ENCODE measurements at regions not wholly inside any gene's neighbourhood (a gene's known extent, or its start where the extent isn't known, plus 50 kb on each side); places are given as distances from the start of the nearest gene placed in this dataset.

DNA sequence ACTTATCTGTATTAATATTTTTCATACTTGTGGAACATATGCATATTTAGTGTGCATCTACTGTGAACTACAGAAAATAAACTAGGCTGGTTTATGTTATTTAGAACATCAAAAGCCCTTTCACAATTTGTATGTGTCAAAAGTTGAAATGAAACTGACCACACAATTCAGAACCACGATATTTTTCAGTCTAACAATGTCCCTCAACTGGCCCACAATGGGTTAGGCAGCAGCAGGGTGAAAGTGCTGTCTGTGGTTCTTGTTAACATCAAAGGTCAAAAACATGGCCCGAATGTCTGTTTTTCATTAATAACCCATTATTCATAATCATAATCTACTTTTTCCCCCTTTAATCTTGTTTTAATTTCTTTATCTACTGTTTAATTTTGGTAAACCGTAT, 559.9 kb upstream of the ATP2B1 start:
- no peaks in the 10 kb centered on the region for H3K9me3 ChIP-seq (replicated peaks; ENCODE audit: control insufficient read depth, insufficient read depth, low read length)
- H3K9me1 ChIP-seq (replicated peaks; ENCODE audit: control insufficient read depth, extremely low read depth, insufficient read depth, low read length), result no peaks in the 10 kb centered on the region
- no peaks in the 10 kb centered on the region for H3K36me3 ChIP-seq (ENCODE audit: control insufficient read depth in 2 of 2, extremely low read depth in 1 of 2, insufficient read depth in 2 of 2, low read length in 2 of 2)
- ChIA-PET CTCF (no interaction called here), POLR2A (no interaction called here)
- dilution Hi-C loops (cut with MboI; ENCODE audit: extremely low pct_ligation_motif_present, low sequenced_read_pairs), result no loop called here
- H3K4me3 ChIP-seq (replicated peaks in 1 of 3; ENCODE audit: insufficient read depth in 1 of 3, low read depth in 1 of 3, low read length in 3 of 3), result no peak overlapping the region
- no peak for DNase-seq (ENCODE audit: low read depth, low spot score)
- FAIRE-seq, result no peak
- BruUV-seq (replicated peaks), result no TSS peak
- no peak overlapping the region for H3K27ac ChIP-seq (ENCODE audit: insufficient read depth, low read depth, low read length)
- intact Hi-C loops (cut with micrococcal nuclease), result no loop called here
- no peaks in the 10 kb centered on the region for H3K4me1 ChIP-seq (ENCODE audit: control insufficient read depth, extremely low read depth, insufficient read depth, low read length)
- TF ChIP-seq POLR2A (IDR thresholded peaks at IDR 0.05; ENCODE audit: low read depth, low read length) (no peak), EZH2 (IDR thresholded peaks at IDR 0.05; ENCODE audit: borderline replicate concordance, low read depth, low read length, severe bottlenecking) (no peak), JUN (IDR thresholded peaks at IDR 0.05; ENCODE audit: borderline replicate concordance, insufficient read depth, insufficient read length, low read depth) (no peak), MYC (IDR thresholded peaks at IDR 0.05; ENCODE audit: low read depth, low read length) (no peak), FOS (IDR thresholded peaks at IDR 0.05; ENCODE audit: borderline replicate concordance, insufficient read depth, low read length) (no peak), POLR2AphosphoS5 (IDR thresholded peaks at IDR 0.05; ENCODE audit: insufficient read depth, low read depth, low read length) (no peak)
- TF ChIP-seq, protein P1, sequence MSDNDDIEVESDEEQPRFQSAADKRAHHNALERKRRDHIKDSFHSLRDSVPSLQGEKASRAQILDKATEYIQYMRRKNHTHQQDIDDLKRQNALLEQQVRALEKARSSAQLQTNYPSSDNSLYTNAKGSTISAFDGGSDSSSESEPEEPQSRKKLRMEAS (IDR thresholded peaks at IDR 0.05; ENCODE audit: insufficient read depth, insufficient read length), result no peak
- TF ChIP-seq, protein P2, sequence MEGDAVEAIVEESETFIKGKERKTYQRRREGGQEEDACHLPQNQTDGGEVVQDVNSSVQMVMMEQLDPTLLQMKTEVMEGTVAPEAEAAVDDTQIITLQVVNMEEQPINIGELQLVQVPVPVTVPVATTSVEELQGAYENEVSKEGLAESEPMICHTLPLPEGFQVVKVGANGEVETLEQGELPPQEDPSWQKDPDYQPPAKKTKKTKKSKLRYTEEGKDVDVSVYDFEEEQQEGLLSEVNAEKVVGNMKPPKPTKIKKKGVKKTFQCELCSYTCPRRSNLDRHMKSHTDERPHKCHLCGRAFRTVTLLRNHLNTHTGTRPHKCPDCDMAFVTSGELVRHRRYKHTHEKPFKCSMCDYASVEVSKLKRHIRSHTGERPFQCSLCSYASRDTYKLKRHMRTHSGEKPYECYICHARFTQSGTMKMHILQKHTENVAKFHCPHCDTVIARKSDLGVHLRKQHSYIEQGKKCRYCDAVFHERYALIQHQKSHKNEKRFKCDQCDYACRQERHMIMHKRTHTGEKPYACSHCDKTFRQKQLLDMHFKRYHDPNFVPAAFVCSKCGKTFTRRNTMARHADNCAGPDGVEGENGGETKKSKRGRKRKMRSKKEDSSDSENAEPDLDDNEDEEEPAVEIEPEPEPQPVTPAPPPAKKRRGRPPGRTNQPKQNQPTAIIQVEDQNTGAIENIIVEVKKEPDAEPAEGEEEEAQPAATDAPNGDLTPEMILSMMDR (IDR thresholded peaks at IDR 0.05; ENCODE audit: extremely low read depth in 1 of 2, insufficient read depth in 1 of 2, low read depth in 1 of 2, low read length in 2 of 2), result no peak
- H3K27me3 ChIP-seq (ENCODE audit: control insufficient read depth in 2 of 2, insufficient read depth in 2 of 2, low read length in 2 of 2), result no peaks in the 10 kb centered on the region
- H4K20me1 ChIP-seq (replicated peaks; ENCODE audit: control insufficient read depth, extremely low read depth, insufficient read depth, low read length), result no peaks in the 10 kb centered on the region
- H3K4me2 ChIP-seq (ENCODE audit: insufficient read depth, low read length), result no peak overlapping the region
- H2AFZ ChIP-seq (ENCODE audit: low read depth, low read length), result no peak overlapping the region
- H3K79me2 ChIP-seq (ENCODE audit: control insufficient read depth, insufficient read depth, low read length), result no peaks in the 10 kb centered on the region
- H3K9ac ChIP-seq (replicated peaks; ENCODE audit: extremely low read depth, insufficient read depth, low read length), result no peak overlapping the region
